ENCODE measurements at regions not wholly inside any gene's neighbourhood (a gene's known extent, or its start where the extent isn't known, plus 50 kb on each side); places are given as distances from the start of the nearest gene placed in this dataset.

DNA sequence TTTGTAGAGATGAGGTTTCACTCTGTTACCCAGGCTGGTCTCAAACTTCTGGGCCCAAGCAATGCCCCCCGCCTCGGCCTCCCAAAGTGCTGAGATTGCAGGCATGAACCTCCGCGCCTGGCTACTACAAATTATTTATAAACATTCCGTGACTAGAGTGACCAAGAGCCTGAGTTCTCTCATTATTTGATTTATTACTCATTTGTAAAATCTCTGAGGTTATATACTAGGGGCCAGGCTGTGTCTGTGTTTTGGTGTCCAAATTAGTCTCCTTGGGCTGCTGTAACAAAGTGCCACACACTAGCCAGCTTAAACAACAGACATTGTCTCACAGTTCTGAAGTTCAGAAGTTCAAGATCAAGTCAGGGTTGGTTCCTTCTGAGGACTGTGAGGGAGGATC lies 70.8 kb upstream of the ELAC2 start:
- TF ChIP-seq, protein P1, sequence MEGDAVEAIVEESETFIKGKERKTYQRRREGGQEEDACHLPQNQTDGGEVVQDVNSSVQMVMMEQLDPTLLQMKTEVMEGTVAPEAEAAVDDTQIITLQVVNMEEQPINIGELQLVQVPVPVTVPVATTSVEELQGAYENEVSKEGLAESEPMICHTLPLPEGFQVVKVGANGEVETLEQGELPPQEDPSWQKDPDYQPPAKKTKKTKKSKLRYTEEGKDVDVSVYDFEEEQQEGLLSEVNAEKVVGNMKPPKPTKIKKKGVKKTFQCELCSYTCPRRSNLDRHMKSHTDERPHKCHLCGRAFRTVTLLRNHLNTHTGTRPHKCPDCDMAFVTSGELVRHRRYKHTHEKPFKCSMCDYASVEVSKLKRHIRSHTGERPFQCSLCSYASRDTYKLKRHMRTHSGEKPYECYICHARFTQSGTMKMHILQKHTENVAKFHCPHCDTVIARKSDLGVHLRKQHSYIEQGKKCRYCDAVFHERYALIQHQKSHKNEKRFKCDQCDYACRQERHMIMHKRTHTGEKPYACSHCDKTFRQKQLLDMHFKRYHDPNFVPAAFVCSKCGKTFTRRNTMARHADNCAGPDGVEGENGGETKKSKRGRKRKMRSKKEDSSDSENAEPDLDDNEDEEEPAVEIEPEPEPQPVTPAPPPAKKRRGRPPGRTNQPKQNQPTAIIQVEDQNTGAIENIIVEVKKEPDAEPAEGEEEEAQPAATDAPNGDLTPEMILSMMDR (IDR thresholded peaks at IDR 0.05), result no peak

DNA sequence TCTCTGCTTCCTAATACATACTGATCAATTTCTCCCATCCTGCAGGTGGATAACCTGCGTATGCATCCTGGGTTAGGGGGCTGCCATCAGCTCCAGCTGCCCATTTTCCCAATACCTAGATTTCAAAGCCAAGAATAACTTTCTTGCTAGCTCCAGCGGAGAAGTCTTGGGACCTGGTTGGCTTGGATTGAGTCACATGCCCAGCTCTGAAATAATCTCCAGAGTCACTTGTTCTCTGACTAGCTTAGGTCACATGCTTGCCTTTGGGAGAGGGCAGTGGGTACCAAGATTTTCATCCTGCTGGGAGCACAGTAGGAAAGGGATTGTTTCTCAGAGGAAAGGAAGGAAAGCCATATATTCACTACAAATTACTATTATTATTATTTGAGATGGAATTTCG lies 70.0 kb upstream of the ELAC2 start:
- no peak overlapping the region for H3K4me3 ChIP-seq
- no peak for DNase-seq (ENCODE audit: low spot score)
- H3K27ac ChIP-seq, result no peak overlapping the region
- H3K9me3 ChIP-seq, result no peaks in the 10 kb centered on the region
- H3K27me3 ChIP-seq, result no peaks in the 10 kb centered on the region
- H3K36me3 ChIP-seq, result no peaks in the 10 kb centered on the region
- no peaks in the 10 kb centered on the region for H3K4me1 ChIP-seq
- TF ChIP-seq, protein P1 (IDR thresholded peaks at IDR 0.05), result no peak

More for the DNA sequence above, 70.8 kb upstream of the ELAC2 start:
- no peak overlapping the region for H3K4me3 ChIP-seq
- no peaks in the 10 kb centered on the region for H3K36me3 ChIP-seq
- H3K27me3 ChIP-seq, result no peaks in the 10 kb centered on the region
- H3K4me1 ChIP-seq, result no peaks in the 10 kb centered on the region
- no peak overlapping the region for H3K27ac ChIP-seq
- DNase-seq (ENCODE audit: low spot score), result no peak
- H3K9me3 ChIP-seq, result no peaks in the 10 kb centered on the region

- Histone ChIP-seq H3K9me3 (no peaks in the 10 kb centered on the region), H3K4me3 (no peak overlapping the region), H3K4me1 (no peaks in the 10 kb centered on the region), H3K27ac (no peak overlapping the region), H3K27me3 (no peaks in the 10 kb centered on the region), H3K36me3 (no peaks in the 10 kb centered on the region)
- no peak for DNase-seq (ENCODE audit: low spot score)
- TF ChIP-seq, protein P1 (IDR thresholded peaks at IDR 0.05), result no peak
Measured at GRCh38 chr17:13086142-13086769, 68.4 kb upstream of the ELAC2 start.

GRCh38 chr17:13085578-13085977 lies 67.8 kb upstream of the ELAC2 start:
- Histone ChIP-seq H3K27ac (no peak overlapping the region), H3K4me1 (no peaks in the 10 kb centered on the region), H3K9me3 (no peaks in the 10 kb centered on the region), H3K27me3 (no peaks in the 10 kb centered on the region), H3K4me3 (no peak overlapping the region), H3K36me3 (no peaks in the 10 kb centered on the region)
- TF ChIP-seq, protein P1 (IDR thresholded peaks at IDR 0.05), result no peak
- no peak for DNase-seq (ENCODE audit: low spot score)

DNA sequence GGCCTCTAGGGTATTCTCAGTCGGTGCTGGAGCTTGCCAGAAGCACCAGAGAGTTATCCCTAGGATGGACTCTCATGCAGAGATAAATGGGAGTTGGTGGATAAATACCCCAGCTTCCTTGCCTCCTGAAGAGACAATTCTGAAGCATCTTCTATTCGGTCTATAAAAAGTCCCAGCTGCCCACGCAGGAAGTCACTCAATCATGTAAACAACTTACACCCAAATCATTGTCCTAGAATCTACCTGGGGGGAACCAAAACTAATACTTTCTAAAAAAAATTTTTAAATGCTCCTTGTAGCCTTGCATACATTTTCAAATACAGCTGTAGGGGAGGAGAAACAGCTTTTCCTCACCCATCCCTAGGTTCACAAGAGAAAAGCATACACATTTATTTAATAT lies 66.6 kb upstream of the ELAC2 start:
- no peaks in the 10 kb centered on the region for H3K27me3 ChIP-seq
- no peaks in the 10 kb centered on the region for H3K4me1 ChIP-seq
- DNase-seq (ENCODE audit: low spot score), result no peak
- no peaks in the 10 kb centered on the region for H3K36me3 ChIP-seq
- H3K9me3 ChIP-seq, result no peaks in the 10 kb centered on the region
- no peak overlapping the region for H3K27ac ChIP-seq
- TF ChIP-seq, protein P1 (IDR thresholded peaks at IDR 0.05), result no peak
- no peak overlapping the region for H3K4me3 ChIP-seq

Measured in right atrium auricular region (tissue), 2 donors.